GM12875 (cell line): ENCODE measurements at regions not wholly inside any gene's neighbourhood (a gene's known extent, or its start where the extent isn't known, plus 50 kb on each side); places are given as distances from the start of the nearest gene placed in this dataset.

ENCODE experiments used
- H3K4me3 ChIP-seq: one replicate; pipeline ENCODE4 v1.5.1; 2011; ENCODE audit warnings: low read depth, low read length, control low read depth
- TF ChIP-seq, protein P1 (sequence below): IDR thresholded peaks from 2 replicates; pipeline ENCODE4 v1.5.1; 2011; ENCODE audit warnings: low read depth, mild to moderate bottlenecking, control low read depth, inconsistent platforms, low read length, moderate library complexity, borderline replicate concordance; ENCODE audit not compliant: insufficient read depth

GRCh38 chr15:91632981-91633380 lies 220.5 kb upstream of the SLCO3A1 start:
- TF ChIP-seq, protein P1, sequence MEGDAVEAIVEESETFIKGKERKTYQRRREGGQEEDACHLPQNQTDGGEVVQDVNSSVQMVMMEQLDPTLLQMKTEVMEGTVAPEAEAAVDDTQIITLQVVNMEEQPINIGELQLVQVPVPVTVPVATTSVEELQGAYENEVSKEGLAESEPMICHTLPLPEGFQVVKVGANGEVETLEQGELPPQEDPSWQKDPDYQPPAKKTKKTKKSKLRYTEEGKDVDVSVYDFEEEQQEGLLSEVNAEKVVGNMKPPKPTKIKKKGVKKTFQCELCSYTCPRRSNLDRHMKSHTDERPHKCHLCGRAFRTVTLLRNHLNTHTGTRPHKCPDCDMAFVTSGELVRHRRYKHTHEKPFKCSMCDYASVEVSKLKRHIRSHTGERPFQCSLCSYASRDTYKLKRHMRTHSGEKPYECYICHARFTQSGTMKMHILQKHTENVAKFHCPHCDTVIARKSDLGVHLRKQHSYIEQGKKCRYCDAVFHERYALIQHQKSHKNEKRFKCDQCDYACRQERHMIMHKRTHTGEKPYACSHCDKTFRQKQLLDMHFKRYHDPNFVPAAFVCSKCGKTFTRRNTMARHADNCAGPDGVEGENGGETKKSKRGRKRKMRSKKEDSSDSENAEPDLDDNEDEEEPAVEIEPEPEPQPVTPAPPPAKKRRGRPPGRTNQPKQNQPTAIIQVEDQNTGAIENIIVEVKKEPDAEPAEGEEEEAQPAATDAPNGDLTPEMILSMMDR: no peak
- H3K4me3 ChIP-seq: no peak overlapping the region

GRCh38 chr15:91634179-91634578 lies 219.3 kb upstream of the SLCO3A1 start:
- H3K4me3 ChIP-seq: no peak overlapping the region
- TF ChIP-seq, protein P1: no peak

DNA sequence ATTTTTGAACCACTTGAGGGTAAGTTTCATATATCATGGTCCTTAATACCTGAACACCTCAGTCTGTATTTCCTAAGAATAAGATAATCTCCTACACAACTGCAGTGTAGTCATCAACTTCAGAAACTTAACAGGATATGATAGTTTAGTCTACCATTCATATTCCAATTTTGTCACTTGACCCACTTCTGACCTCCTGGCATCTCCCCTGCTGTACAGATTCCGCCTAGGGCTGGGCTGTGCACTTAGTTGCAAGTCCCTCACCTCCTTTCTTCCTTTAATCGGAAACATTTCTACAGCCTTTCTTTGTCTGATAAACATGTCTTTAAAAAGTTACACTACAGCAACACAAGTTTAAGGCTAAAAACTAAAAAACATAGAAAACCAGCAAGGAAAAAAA lies 218.4 kb upstream of the SLCO3A1 start:
- TF ChIP-seq, protein P1: no peak

GRCh38 chr15:91635641-91636040 lies 217.9 kb upstream of the SLCO3A1 start:
- TF ChIP-seq, protein P1: no peak
- no peak overlapping the region for H3K4me3 ChIP-seq

More for the DNA sequence above, 218.4 kb upstream of the SLCO3A1 start:
- no peak overlapping the region for H3K4me3 ChIP-seq

DNA sequence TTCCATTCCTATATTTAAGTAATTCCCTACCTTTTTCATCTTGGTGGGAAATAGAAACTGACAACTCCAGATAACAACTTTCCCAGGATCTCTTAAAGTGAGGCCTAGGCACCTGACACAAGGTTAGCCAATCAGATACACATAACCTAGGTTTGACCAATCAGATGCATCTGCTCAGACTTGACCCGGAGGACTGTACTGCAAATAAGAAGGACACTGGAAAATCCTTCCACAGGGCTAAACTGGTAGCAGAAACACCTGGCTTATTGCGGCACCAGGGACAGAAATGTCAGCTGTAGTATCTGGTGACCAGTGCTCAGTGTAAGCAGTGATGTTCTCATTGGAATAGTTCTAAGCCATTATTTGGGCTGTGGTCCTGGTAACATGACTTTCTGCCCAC lies 204.5 kb upstream of the SLCO3A1 start:
- no peak overlapping the region for H3K4me3 ChIP-seq
- TF ChIP-seq, protein P1: no peak

DNA sequence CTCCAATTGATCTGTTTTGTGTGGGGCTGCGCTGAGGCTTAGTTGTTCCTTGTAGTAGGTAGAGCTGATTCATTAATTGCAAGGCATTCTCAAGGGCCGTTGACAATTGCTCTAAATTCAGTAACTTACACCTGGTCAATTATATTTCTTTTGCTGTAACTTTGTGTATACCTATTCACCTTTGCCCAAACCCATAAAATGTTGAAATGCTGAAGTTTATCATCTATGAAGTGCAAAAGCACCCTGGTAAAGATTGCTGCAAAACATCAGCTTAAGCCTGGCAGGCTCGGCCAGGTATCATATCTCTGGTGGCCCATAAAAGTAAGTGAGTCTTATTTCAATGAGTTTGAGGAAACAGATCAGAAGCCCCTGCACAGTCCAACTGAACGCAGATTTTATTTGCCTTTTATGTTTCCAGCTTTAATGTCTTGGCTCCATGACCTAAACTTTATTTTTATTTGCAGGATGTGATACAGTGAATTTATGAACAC lies 203.6 kb upstream of the SLCO3A1 start:
- no peak overlapping the region for H3K4me3 ChIP-seq
- TF ChIP-seq, protein P1: no peak

- TF ChIP-seq, protein P1: no peak
- no peak overlapping the region for H3K4me3 ChIP-seq
Observed at GRCh38 chr15:91651251-91651650, 202.3 kb upstream of the SLCO3A1 start.
